VCaP (cell line): ENCODE measurements at regions not wholly inside any gene's neighbourhood (a gene's known extent, or its start where the extent isn't known, plus 50 kb on each side); places are given as distances from the start of the nearest gene placed in this dataset.
A peak's percentile ranks its signal among the peaks of the same experiment; 100 is the strongest.

Experiments
- H3K27ac ChIP-seq: fragments of 450-650 bp; 2 replicates; pipeline ENCODE4 v1.5.1; 2017
- CTCF ChIP-seq: fragments of 450-650 bp; conservative IDR thresholded peaks from 2 replicates; pipeline ENCODE4 v1.5.1; 2017; ENCODE audit warnings: mild to moderate bottlenecking, moderate library complexity

GRCh38 chr17:36808180-36808661 is 129.1 kb upstream of the LHX1 start:
- TF ChIP-seq CTCF, result no peak
- H3K27ac ChIP-seq, result peak overlapping the region; percentile 29; the same call in 1 of the 2 replicates

GRCh38 chr17:36812762-36813161 is 124.5 kb upstream of the LHX1 start:
- TF ChIP-seq CTCF, result no peak
- H3K27ac ChIP-seq, result no peak overlapping the region

GRCh38 chr17:36813357-36813756 is 123.9 kb upstream of the LHX1 start:
- no peak for TF ChIP-seq CTCF
- H3K27ac ChIP-seq, result no peak overlapping the region

GRCh38 chr17:36813957-36814563 is 123.2 kb upstream of the LHX1 start:
- TF ChIP-seq CTCF, result no peak
- H3K27ac ChIP-seq, result no peak overlapping the region

- no peak overlapping the region for H3K27ac ChIP-seq
- TF ChIP-seq CTCF, result no peak
These were observed 122.3 kb upstream of the LHX1 start for GRCh38 chr17:36814958-36815357.

- H3K27ac ChIP-seq, result no peak overlapping the region
- TF ChIP-seq CTCF, result no peak
These were observed 120.9 kb upstream of the LHX1 start for GRCh38 chr17:36816214-36816906.

- TF ChIP-seq CTCF, result no peak
- no peak overlapping the region; the same call in 1 of the 2 replicates for H3K27ac ChIP-seq
These were observed 120.4 kb upstream of the LHX1 start for GRCh38 chr17:36816907-36817288.
